ENCODE measurements at regions not wholly inside any gene's neighbourhood (a gene's known extent, or its start where the extent isn't known, plus 50 kb on each side); places are given as distances from the start of the nearest gene placed in this dataset.

DNA sequence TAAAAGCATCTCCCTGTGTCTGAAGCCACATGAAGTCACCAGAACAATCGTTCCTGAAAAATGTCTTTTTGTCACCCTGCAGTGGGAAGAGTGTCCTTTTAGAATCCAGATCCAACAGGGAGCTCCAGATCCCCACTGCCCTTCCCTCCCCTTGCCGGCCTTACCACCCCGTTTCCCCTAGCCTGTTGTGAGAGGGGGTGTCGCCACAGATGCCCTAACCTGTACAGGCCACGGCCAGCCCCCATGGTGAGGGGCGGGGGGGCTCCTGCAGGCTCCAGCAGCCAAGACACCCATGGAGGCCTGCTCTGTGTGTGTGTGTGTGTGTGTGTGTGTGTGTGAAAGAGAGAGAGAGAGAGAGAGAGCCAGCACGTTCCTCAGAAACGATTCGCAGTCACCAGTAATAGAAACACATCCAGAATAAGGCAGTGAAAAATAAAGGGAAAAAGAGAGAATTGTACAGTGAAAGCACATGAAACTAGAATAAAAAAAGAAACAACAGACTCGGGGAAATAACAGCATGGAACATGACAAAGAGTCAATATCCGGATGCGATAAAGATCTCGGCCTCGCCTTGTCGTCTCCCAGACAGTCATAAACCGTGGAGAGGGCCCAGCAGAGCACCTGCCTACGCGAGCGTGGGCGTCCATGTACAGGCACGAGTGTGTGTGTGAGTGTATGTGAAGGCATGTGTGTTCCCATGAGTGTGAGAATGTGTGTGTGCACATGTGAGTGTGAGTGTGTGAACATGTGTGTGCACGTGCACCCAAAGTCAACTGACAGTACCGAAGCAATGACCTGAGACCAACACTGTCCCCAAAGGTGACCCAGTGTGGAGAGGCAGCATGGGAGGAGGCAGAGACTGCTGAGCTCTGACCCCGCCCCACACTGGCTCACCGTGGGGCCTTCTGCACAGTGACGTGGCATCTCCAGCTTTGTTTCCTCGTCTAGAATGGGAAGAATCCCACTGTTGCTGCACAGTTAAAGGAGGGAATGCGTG is 303.8 kb downstream of the NPHP4 start:
- TF ChIP-seq MAX (CRISPR knock-in tag; IDR thresholded peaks at IDR 0.05) (no peak), CTCF (IDR thresholded peaks at IDR 0.05) (no peak), RELA (CRISPR knock-in tag; IDR thresholded peaks at IDR 0.05; ENCODE audit: borderline replicate concordance) (no peak), TP53 (CRISPR knock-in tag; IDR thresholded peaks at IDR 0.05) (no peak), ZBTB21 (CRISPR knock-in tag; IDR thresholded peaks at IDR 0.05; ENCODE audit: borderline replicate concordance) (no peak), CREB1 (CRISPR knock-in tag; IDR thresholded peaks at IDR 0.05) (no peak), CREM (CRISPR knock-in tag; IDR thresholded peaks at IDR 0.05) (no peak), NR3C1 (CRISPR knock-in tag; conservative IDR thresholded peaks at IDR 0.05; ENCODE audit: low read depth) (no peak), SP1 (CRISPR knock-in tag; conservative IDR thresholded peaks at IDR 0.05) (no peak)
- TF ChIP-seq, protein P1, sequence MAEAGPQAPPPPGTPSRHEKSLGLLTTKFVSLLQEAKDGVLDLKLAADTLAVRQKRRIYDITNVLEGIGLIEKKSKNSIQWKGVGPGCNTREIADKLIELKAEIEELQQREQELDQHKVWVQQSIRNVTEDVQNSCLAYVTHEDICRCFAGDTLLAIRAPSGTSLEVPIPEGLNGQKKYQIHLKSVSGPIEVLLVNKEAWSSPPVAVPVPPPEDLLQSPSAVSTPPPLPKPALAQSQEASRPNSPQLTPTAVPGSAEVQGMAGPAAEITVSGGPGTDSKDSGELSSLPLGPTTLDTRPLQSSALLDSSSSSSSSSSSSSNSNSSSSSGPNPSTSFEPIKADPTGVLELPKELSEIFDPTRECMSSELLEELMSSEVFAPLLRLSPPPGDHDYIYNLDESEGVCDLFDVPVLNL (CRISPR knock-in tag; IDR thresholded peaks at IDR 0.05; ENCODE audit: borderline replicate concordance, low read depth) = no peak
- TF ChIP-seq, protein P2, sequence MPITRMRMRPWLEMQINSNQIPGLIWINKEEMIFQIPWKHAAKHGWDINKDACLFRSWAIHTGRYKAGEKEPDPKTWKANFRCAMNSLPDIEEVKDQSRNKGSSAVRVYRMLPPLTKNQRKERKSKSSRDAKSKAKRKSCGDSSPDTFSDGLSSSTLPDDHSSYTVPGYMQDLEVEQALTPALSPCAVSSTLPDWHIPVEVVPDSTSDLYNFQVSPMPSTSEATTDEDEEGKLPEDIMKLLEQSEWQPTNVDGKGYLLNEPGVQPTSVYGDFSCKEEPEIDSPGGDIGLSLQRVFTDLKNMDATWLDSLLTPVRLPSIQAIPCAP (CRISPR knock-in tag; IDR thresholded peaks at IDR 0.05) = no peak
- TF ChIP-seq, protein P3, sequence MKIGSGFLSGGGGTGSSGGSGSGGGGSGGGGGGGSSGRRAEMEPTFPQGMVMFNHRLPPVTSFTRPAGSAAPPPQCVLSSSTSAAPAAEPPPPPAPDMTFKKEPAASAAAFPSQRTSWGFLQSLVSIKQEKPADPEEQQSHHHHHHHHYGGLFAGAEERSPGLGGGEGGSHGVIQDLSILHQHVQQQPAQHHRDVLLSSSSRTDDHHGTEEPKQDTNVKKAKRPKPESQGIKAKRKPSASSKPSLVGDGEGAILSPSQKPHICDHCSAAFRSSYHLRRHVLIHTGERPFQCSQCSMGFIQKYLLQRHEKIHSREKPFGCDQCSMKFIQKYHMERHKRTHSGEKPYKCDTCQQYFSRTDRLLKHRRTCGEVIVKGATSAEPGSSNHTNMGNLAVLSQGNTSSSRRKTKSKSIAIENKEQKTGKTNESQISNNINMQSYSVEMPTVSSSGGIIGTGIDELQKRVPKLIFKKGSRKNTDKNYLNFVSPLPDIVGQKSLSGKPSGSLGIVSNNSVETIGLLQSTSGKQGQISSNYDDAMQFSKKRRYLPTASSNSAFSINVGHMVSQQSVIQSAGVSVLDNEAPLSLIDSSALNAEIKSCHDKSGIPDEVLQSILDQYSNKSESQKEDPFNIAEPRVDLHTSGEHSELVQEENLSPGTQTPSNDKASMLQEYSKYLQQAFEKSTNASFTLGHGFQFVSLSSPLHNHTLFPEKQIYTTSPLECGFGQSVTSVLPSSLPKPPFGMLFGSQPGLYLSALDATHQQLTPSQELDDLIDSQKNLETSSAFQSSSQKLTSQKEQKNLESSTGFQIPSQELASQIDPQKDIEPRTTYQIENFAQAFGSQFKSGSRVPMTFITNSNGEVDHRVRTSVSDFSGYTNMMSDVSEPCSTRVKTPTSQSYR (CRISPR knock-in tag; IDR thresholded peaks at IDR 0.05) = no peak

All from WTC11 (cell line).